OCI-LY1 (cell line): ENCODE measurements at regions not wholly inside any gene's neighbourhood (a gene's known extent, or its start where the extent isn't known, plus 50 kb on each side); places are given as distances from the start of the nearest gene placed in this dataset.
"Not testable (repeated sequence)": the region's sequence is repeated elsewhere in the genome, so short reads cannot be mapped to it uniquely, and the experiment has no call there.

ENCODE experiments used
- CTCF ChIP-seq: fragments of 200-600 bp; sonication (generic), shearing (Covaris generic); IDR thresholded peaks from 2 replicates; pipeline ENCODE4 v1.5.1; 2017; ENCODE audit warnings: mild to moderate bottlenecking, antibody characterized with exemption, low read length, moderate library complexity, mixed read lengths
- EZH2 ChIP-seq: fragments of 200-600 bp; sonication (generic), shearing (Covaris generic); IDR thresholded peaks from 2 replicates; pipeline ENCODE4 v1.8.0; 2017; ENCODE audit warnings: borderline replicate concordance, mixed run types, mild to moderate bottlenecking, antibody characterized with exemption, low read length, moderate library complexity, mixed read lengths

DNA sequence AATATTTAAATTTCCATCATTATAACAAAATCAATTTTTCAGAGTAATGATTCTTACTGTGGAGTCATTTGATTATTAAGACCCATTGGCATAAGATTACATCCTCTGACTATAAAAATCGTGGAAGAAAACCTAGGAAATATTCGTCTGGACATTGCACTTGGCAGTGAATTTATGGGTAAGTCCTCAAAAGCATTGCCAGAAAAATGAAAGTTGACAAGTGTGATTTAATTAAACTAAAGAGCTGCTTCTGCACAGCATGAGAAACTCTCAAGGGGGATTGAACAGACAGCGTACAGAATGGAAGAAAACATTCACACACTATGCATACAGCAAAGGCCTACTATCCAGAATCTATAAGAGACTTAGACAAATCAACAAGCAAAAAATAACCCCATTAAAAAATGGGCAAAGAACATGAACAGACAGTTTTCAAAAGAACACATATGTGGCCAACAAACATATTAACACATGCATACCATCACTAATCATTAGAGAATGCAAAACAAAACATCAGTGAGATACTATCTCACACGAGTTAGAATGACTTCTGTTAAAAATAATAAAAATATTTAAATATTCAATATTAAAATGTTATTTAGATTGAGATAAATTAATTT is 111.4 kb downstream of the CCDC74A start:
- not testable (repeated sequence) for TF ChIP-seq CTCF, EZH2
